ENCODE measurements at regions not wholly inside any gene's neighbourhood (a gene's known extent, or its start where the extent isn't known, plus 50 kb on each side); places are given as distances from the start of the nearest gene placed in this dataset.

- TF ChIP-seq CTCF (IDR thresholded peaks at IDR 0.05) = no peak
- TF ChIP-seq POLR2AphosphoS5 (IDR thresholded peaks at IDR 0.05) = no peak
- no peak for TF ChIP-seq POLR2A (IDR thresholded peaks at IDR 0.05)
Measured at GRCh38 chr1:177710696-177711620, 258.9 kb downstream of the SEC16B start.
